GM18520 (cell line): ENCODE measurements at regions not wholly inside any gene's neighbourhood (a gene's known extent, or its start where the extent isn't known, plus 50 kb on each side); places are given as distances from the start of the nearest gene placed in this dataset.
"Not testable (repeated sequence)": the region's sequence is repeated elsewhere in the genome, so short reads cannot be mapped to it uniquely, and the experiment has no call there.

Experiments used
- ATAC-seq: cut with Tn5 transposase; IDR thresholded peaks from one replicate; pipeline ENCODE4 v1.9.1; 2021; ENCODE audit not compliant: unreplicated experiment

- no peak for ATAC-seq
Observed at GRCh38 chr4:124070688-124071484, 641.6 kb downstream of the ANKRD50 start.

- ATAC-seq, result not testable (repeated sequence)
Observed at GRCh38 chr4:124075276-124075675, 637.3 kb downstream of the ANKRD50 start.

GRCh38 chr4:124079174-124079780 lies 633.3 kb downstream of the ANKRD50 start:
- no peak for ATAC-seq

DNA sequence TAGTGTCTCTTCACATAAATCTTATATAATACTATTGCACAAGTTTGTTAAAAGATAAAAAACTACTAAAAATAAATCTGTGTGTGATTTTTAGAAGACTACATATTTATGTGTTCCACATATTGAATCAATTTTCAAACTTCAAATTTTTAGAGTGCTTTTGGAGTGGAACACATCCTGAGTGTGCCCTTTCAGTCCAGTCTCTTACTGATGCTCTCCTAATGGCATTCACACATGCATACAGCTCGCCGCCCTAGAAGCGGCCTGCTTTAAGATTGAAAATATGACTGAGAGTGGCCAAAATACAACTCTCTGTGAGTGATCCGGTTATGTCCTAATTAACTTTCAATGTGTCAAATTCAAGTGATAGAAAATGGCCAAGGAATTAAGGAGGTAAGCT lies 628.8 kb downstream of the ANKRD50 start:
- ATAC-seq, result no peak

DNA sequence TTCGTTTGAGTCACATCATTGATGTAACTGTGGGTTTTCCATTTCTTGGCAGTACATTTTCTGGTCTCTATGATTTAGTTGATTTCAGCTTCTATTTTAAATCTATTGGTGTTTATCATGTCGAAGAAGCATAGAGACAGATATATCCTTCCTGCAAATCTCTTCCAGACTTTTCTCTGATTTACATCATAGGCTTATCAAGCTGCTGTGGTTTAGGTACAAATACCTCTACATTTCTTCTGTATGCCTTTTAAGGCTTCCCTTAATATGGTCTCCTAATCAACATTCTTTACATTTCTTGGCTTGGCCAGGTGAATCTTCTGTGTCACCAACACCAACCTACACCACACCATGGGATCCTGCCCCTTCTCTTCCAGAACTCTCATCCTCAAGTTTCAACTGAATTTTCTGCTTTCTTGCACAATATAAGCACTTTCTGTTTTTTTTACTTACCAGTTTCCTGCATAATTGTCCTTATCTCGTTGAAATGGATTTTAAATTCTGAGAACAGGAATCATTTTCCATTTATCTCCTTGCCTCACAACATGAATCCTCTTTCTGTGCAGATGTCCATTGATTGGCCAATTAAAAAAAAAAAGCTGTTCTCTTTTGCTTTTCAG lies 626.9 kb downstream of the ANKRD50 start:
- ATAC-seq, result no peak

DNA sequence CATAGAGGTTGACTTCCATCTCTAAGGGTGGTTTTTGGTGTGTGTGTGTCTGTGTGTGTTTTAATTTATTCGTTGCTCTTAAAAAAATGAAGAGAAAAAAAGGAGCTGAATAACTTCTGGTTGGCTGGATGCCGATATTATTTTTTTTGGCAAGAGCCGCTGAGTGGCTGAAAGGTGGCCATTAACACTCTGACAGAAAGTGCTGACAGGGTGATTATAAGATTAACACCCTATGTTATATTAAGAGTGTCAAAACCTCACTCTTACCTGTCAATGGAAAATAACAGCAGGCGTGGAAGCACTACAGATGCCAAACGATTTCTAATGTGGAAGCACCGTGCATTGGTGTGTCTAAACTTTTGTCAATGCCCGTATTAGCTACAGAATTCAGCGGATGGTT lies 622.5 kb downstream of the ANKRD50 start:
- ATAC-seq, result no peak

- no peak for ATAC-seq
Observed at GRCh38 chr4:124092101-124092500, 620.4 kb downstream of the ANKRD50 start.

DNA sequence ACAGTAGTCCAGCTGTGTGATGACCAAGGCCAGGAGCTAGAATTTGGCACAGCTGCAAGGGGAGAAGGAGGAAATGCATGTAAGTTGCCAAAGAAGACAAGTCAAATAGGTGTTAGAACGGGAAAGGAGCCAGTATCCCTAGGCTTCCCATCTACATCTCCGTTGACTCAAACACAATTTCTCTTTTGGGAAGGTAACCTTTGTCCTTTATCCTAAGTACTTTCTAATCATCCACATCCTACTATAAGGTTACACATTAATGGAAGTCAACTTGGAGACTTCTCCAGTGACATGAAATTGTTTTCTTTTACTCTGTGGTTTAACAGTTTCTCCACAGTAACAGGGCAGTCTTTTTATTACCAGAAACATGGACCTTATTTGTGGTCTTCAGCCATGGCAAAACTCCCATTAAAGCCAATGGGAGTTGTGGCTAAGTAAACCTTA lies 620.0 kb downstream of the ANKRD50 start:
- no peak for ATAC-seq

GRCh38 chr4:124095621-124096020 lies 616.9 kb downstream of the ANKRD50 start:
- no peak for ATAC-seq

- no peak for ATAC-seq
Observed at GRCh38 chr4:124096290-124096689, 616.2 kb downstream of the ANKRD50 start.

DNA sequence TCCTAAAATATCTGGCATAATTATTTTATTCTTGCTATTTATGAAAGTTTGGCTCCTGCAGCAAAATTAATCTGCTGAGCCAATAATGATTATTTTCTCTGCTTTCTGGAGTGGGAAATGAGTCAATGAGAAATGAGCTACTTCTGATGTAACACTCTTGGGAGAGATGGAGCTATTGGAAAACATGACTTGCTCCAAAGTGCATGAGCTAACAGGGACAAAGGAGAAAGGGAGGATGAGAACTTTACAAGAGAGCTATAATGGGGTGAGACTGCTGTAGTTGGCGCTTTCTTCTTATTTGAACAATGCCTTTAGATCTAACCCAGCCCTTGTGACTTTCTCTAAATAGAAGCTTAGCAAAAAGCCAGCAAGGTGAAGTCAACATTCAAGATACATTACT lies 615.1 kb downstream of the ANKRD50 start:
- ATAC-seq, result no peak

DNA sequence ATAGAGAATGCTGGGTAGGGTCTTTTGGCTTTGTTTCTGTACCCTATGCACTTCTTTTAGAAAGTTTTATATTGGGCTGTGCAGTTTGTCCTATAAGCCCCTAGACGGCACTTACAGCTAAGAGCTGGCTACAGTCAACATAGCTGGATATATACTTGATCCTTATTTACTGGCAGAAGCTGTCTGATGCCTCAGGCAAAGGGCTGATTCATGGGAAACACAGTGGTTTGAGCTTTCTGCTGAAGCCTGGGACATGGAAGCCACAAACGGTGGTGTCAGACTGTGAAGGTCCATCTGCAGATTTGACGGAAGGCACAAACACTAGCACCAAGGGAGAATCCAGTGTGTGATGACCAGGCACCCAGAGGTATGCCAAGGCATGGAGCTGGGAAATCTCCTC lies 608.4 kb downstream of the ANKRD50 start:
- ATAC-seq, result no peak

- no peak for ATAC-seq
Observed at GRCh38 chr4:124104628-124105027, 607.9 kb downstream of the ANKRD50 start.

- ATAC-seq, result no peak
Observed at GRCh38 chr4:124105212-124105611, 607.3 kb downstream of the ANKRD50 start.

DNA sequence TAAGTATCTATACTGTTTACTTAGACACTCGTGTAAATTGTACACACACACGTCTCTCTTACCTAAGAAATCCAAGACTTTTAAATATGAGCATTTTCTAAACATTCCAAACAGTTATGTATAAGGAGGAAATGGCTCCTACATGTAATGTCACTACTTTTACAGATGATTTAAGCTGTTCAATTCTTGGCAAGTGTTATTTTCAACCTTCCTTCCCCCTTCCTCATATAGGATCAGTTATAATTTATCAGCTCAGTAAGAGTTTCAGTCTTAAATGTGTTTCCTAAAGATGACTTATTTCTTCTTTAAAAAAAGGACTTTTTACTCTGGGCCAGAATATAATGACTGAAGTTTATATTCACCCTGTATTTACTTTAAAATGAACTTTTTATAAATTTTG lies 601.1 kb downstream of the ANKRD50 start:
- ATAC-seq, result no peak

DNA sequence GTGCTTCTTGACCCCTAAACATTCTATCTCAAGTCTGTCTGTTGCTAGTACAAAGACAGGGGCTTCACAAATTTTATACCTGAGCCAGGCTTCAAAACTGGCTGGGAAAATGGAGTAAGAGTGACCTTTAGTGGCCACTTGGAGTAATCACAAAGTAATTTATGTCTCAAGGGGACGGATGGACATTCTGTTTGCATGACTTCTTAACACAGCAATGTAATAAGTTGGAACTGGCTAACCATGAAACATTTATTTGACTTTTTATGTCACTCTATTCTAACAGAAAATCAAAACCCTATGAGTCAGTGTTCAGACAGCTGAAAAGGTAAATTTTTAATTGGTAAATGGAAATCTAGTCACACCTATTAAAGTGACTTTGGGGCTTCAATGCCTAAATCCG lies 600.6 kb downstream of the ANKRD50 start:
- ATAC-seq, result peak; percentile 46

DNA sequence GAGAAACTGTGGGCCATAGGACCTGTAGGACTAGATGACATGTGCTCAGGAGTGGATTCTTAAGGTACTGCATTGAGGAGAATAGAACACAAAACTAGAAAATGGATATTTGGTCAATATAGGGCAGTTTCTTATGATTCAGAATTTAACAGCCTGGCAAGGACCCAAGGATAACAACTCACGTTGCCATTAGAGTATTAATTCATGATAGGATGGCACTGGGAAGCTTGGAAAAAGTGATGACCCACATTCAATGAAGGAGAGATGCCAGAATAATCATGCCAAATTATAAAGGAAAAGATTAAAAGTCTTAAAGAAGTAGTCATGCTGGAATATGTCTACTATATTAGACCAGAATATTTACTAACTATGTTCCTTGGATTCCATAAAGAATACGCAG lies 594.5 kb downstream of the ANKRD50 start:
- no peak for ATAC-seq

GRCh38 chr4:124121461-124121971 lies 591.0 kb downstream of the ANKRD50 start:
- ATAC-seq, result no peak

- ATAC-seq, result no peak
Observed at GRCh38 chr4:124123181-124123580, 589.4 kb downstream of the ANKRD50 start.

GRCh38 chr4:124123721-124124120 lies 588.8 kb downstream of the ANKRD50 start:
- no peak for ATAC-seq

DNA sequence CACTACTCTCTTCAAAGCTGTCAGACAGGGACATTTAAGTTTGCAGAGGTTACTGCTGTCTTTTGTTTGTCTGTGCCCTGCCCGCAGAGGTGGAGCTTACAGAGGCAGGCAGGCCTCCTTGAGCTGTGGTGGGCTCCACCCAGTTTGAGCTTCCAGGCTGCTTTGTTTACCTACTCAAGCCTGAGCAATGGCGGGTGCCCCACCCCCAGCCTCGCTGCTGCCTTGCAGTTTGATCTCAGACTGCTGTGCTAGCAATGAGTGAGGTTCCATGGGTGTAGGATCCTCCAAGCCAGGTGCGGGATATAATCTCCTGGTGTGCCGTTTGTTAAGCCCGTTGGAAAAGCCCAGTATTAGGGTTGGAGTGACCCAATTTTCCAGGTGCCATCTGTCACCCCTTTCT lies 581.2 kb downstream of the ANKRD50 start:
- ATAC-seq, result not testable (repeated sequence)

GRCh38 chr4:124132161-124132560 lies 580.4 kb downstream of the ANKRD50 start:
- ATAC-seq, result no peak
